IMR-90 (cell line): ENCODE measurements at regions not wholly inside any gene's neighbourhood (a gene's known extent, or its start where the extent isn't known, plus 50 kb on each side); places are given as distances from the start of the nearest gene placed in this dataset.

Source experiments
- ATAC-seq: fragments of 200-7000 bp; cut with Tn5 transposase; 2 replicates; pipeline ENCODE4 v1.9.1; 2020; ENCODE audit warnings: low read depth, mild to moderate bottlenecking, moderate library complexity
- BruUV-seq: library from RNA; stranded (reverse); fragments of 400-500 nt; replicated peaks from 2 replicates; lab custom pipeline; 2021; lab: Mats Ljungman, UMichigan
- CTCF ChIA-PET: fragments of 300-600 bp; formaldehyde crosslinking; extraction: SDS; loops from one replicate; lab custom pipeline; 2021; ENCODE audit warnings: antibody characterized with exemption; lab: Yijun Ruan, JAX
- POLR2A ChIA-PET: fragments of 300-600 bp; sonication (Branson Sonifier 250); formaldehyde crosslinking; loops from one replicate; lab custom pipeline; 2022; ENCODE audit warnings: antibody characterized with exemption; ENCODE audit not compliant: unreplicated experiment; lab: Charles Lee
- DNase-seq: peaks from one replicate; pipeline ENCODE4 v3.0.0; 2013
- H2AFZ ChIP-seq: replicated peaks from 2 replicates; pipeline ENCODE3; 2013; ENCODE audit warnings: low read length, mild to moderate bottlenecking; ENCODE audit not compliant: poor library complexity
- H2AK5ac ChIP-seq: 2 replicates; pipeline ENCODE4 v1.6.1; 2013; ENCODE audit warnings: low read depth, low read length, inconsistent platforms
- H2AK9ac ChIP-seq: replicated peaks from 2 replicates; pipeline ENCODE3; 2013; ENCODE audit warnings: mild to moderate bottlenecking, low read depth, low read length, moderate library complexity; ENCODE audit not compliant: poor library complexity
- H2BK120ac ChIP-seq: 2 replicates; pipeline ENCODE4 v1.6.1; 2013; ENCODE audit warnings: low read depth, low read length, inconsistent platforms
- H2BK15ac ChIP-seq: 3 replicates; pipeline ENCODE4 v1.6.1; 2013; ENCODE audit warnings: low read depth, low read length, inconsistent platforms
- H2BK20ac ChIP-seq: 2 replicates; pipeline ENCODE4 v1.6.1; 2013; ENCODE audit warnings: low read depth, mild to moderate bottlenecking, inconsistent platforms, low read length, moderate library complexity
- H2BK5ac ChIP-seq: 2 replicates; pipeline ENCODE4 v1.6.1; 2013; ENCODE audit warnings: mild to moderate bottlenecking, low read depth, low read length, inconsistent platforms; ENCODE audit not compliant: poor library complexity, severe bottlenecking
- H3K14ac ChIP-seq: replicated peaks from 2 replicates; pipeline ENCODE4 v1.6.1; 2013; ENCODE audit warnings: low read depth, low read length, inconsistent platforms
- H3K18ac ChIP-seq: 2 replicates; pipeline ENCODE4 v1.6.1; 2013; ENCODE audit warnings: low read depth, low read length, control low read depth
- H3K23ac ChIP-seq: 2 replicates; pipeline ENCODE4 v1.6.1; 2013; ENCODE audit warnings: low read depth, low read length, inconsistent platforms
- H3K27ac ChIP-seq: 2 replicates; pipeline ENCODE4 v1.5.1; 2013; ENCODE audit warnings: mild to moderate bottlenecking, control low read depth, low read length; ENCODE audit not compliant: insufficient read depth
- H3K27me3 ChIP-seq: 2 replicates; pipeline ENCODE4 v1.6.1; 2013; ENCODE audit warnings: low read length; ENCODE audit not compliant: control insufficient read depth, insufficient read depth
- H3K36me3 ChIP-seq: 2 replicates; pipeline ENCODE4 v1.6.1; 2013; ENCODE audit warnings: low read length, mixed read lengths; ENCODE audit not compliant: control insufficient read depth, insufficient read depth
- H3K4ac ChIP-seq: 2 replicates; pipeline ENCODE4 v1.6.1; 2013; ENCODE audit warnings: low read depth, low read length, inconsistent platforms
- H3K4me1 ChIP-seq: 2 replicates; pipeline ENCODE4 v1.6.1; 2013; ENCODE audit warnings: low read length, mixed read lengths; ENCODE audit not compliant: control insufficient read depth, insufficient read depth
- H3K4me2 ChIP-seq: 2 replicates; pipeline ENCODE4 v1.6.1; 2013; ENCODE audit warnings: low read depth, mild to moderate bottlenecking, control low read depth, low read length, moderate library complexity
- H3K4me3 ChIP-seq: 2 replicates; pipeline ENCODE4 v1.5.1; 2013; ENCODE audit warnings: low read depth, mild to moderate bottlenecking, control low read depth, low read length, moderate library complexity; ENCODE audit not compliant: insufficient read depth
- H3K56ac ChIP-seq: 2 replicates; pipeline ENCODE4 v1.6.1; 2013; ENCODE audit warnings: low read length, inconsistent platforms; ENCODE audit not compliant: insufficient read depth; ENCODE audit errors: extremely low read depth
- H3K79me1 ChIP-seq, 2 experiments: 2 replicates each; pipeline ENCODE4 v1.6.1; 2013; ENCODE audit warnings: low read length in 2 of 2, inconsistent platforms in 1 of 2, low read depth in 1 of 2
- H3K9ac ChIP-seq: 2 replicates; pipeline ENCODE4 v1.6.1; 2013; ENCODE audit warnings: low read depth, low read length, control low read depth
- H3K9me1 ChIP-seq: 2 replicates; pipeline ENCODE4 v1.6.1; 2013; ENCODE audit warnings: low read length, inconsistent platforms; ENCODE audit not compliant: insufficient read depth
- H3K9me3 ChIP-seq: 2 replicates; pipeline ENCODE4 v1.6.1; 2013; ENCODE audit warnings: low read length; ENCODE audit not compliant: control insufficient read depth, insufficient read depth
- H4K20me1 ChIP-seq: 2 replicates; pipeline ENCODE4 v1.6.1; 2013; ENCODE audit warnings: low read length, inconsistent platforms; ENCODE audit not compliant: insufficient read depth
- H4K5ac ChIP-seq: 2 replicates; pipeline ENCODE4 v1.6.1; 2013; ENCODE audit warnings: mild to moderate bottlenecking, low read depth, low read length, control low read depth
- H4K8ac ChIP-seq, 2 experiments: 2 replicates each; pipeline ENCODE4 v1.6.1; 2013; ENCODE audit warnings: low read depth in 2 of 2, low read length in 2 of 2, control low read depth in 1 of 2, inconsistent platforms in 1 of 2
- H4K91ac ChIP-seq: 2 replicates; pipeline ENCODE4 v1.6.1; 2013; ENCODE audit warnings: low read depth, low read length, inconsistent platforms; ENCODE audit not compliant: insufficient read depth
- MXI1 ChIP-seq: IDR thresholded peaks from 2 replicates; pipeline ENCODE4 v1.6.1; 2012; ENCODE audit warnings: low read depth, mild to moderate bottlenecking, low read length, moderate library complexity, borderline replicate concordance
- NFE2L2 ChIP-seq: fragments of 150-350 bp; IDR thresholded peaks from 2 replicates; pipeline ENCODE4 v1.6.1; 2016; ENCODE audit warnings: low read depth, mild to moderate bottlenecking, low read length
- RCOR1 ChIP-seq: IDR thresholded peaks from 2 replicates; pipeline ENCODE4 v1.6.1; 2012; ENCODE audit warnings: mild to moderate bottlenecking, low read length, improper control_type of control experiment; ENCODE audit not compliant: insufficient replicate concordance
- WGBS, 2 experiments: methylation state at CpG; one replicate each; pipeline versions ENCODE4 v1.1.5 to v1.1.7; 2013; ENCODE audit warnings: missing lambda C conversion rate in 2 of 2; ENCODE audit not compliant: insufficient read length in 1 of 2; ENCODE audit errors: extremely low coverage in 2 of 2; 5-methylcytosine and 5-hydroxymethylcytosine counted together
- dilution Hi-C: fragments of 300-500 bp; cut with HindIII; formaldehyde crosslinking; loops from one replicate; pipeline ENCODE4 v1.14.3; 2018; ENCODE audit warnings: low sequenced_read_pairs; ENCODE audit not compliant: unreplicated experiment
- in situ Hi-C: fragments of 300-500 bp; cut with MboI; formaldehyde crosslinking; loops from 3 replicates; pipeline ENCODE4 v1.14.3; 2019; ENCODE audit warnings: low sequenced_read_pairs, inconsistent platforms, mixed read lengths
- intact Hi-C: fragments of 100-400 bp; cut with micrococcal nuclease; formaldehyde crosslinking; loops from 2 replicates; pipeline ENCODE4 v1.10.0; 2022
- TF ChIP-seq, protein P1 (sequence below): fragments of 150-350 bp; IDR thresholded peaks from 2 replicates; pipeline ENCODE4 v1.6.1; 2016; ENCODE audit warnings: low read depth, mild to moderate bottlenecking, low read length, moderate library complexity, borderline replicate concordance
- TF ChIP-seq, protein P2 (sequence below): fragments of 150-350 bp; IDR thresholded peaks from 2 replicates; pipeline ENCODE4 v1.6.1; 2017; ENCODE audit warnings: mild to moderate bottlenecking, antibody characterized with exemption, low read length, low read depth

DNA sequence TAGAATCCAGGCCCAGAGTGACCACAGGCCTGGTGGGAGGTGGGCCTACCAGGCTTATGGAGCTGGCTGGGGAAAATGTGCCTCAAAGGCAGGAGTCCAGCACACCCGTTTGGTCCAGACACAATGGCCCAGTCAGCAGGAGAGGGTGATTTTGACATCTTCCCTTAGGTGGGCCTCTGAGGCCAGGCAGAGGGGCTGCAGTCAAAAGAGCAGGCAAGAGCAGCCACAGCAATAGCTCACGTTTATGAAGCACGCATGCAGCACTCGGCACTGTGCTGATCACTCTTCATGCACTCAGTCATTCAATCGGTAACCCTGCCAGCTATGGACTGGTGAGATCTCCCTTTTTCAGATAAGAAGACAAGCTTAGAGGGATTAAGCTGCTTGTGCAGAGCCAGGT, 146.8 kb downstream of the LRIG2 start:
- ChIA-PET POLR2A (no interaction called here), CTCF (no interaction called here)
- H3K9me3 ChIP-seq, result no peaks in the 10 kb centered on the region
- no peak for TF ChIP-seq NFE2L2
- TF ChIP-seq, protein P1, sequence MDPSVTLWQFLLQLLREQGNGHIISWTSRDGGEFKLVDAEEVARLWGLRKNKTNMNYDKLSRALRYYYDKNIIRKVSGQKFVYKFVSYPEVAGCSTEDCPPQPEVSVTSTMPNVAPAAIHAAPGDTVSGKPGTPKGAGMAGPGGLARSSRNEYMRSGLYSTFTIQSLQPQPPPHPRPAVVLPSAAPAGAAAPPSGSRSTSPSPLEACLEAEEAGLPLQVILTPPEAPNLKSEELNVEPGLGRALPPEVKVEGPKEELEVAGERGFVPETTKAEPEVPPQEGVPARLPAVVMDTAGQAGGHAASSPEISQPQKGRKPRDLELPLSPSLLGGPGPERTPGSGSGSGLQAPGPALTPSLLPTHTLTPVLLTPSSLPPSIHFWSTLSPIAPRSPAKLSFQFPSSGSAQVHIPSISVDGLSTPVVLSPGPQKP, result no peak
- no peak for TF ChIP-seq MXI1
- TF ChIP-seq, protein P2, sequence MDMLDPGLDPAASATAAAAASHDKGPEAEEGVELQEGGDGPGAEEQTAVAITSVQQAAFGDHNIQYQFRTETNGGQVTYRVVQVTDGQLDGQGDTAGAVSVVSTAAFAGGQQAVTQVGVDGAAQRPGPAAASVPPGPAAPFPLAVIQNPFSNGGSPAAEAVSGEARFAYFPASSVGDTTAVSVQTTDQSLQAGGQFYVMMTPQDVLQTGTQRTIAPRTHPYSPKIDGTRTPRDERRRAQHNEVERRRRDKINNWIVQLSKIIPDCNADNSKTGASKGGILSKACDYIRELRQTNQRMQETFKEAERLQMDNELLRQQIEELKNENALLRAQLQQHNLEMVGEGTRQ, result no peak
- TF ChIP-seq RCOR1, result no peak
- no peak overlapping the region for H2BK15ac ChIP-seq
- H2BK5ac ChIP-seq, result no peak overlapping the region
- no peak overlapping the region for H2AK5ac ChIP-seq
- no peak overlapping the region for H4K5ac ChIP-seq
- DNase-seq, result no peak
- no peaks in the 10 kb centered on the region for H3K36me3 ChIP-seq
- no peak for ATAC-seq
- in situ Hi-C loops, result no loop called here
- no peak overlapping the region for H2AFZ ChIP-seq
- no peak overlapping the region for H3K4ac ChIP-seq
- no peak overlapping the region for H2AK9ac ChIP-seq
- no peak overlapping the region for H3K18ac ChIP-seq
- 25% methylated on average over 5 of the region's 5 CpGs; no CpG with 5 or more reads in 1 of the 2 experiments for WGBS, 2 experiments
- H3K9ac ChIP-seq, result no peak overlapping the region
- H3K9me1 ChIP-seq, result no peaks in the 10 kb centered on the region
- H4K91ac ChIP-seq, result no peak overlapping the region
- no peaks in the 10 kb centered on the region for H4K20me1 ChIP-seq
- H3K4me3 ChIP-seq, result no peak overlapping the region
- intact Hi-C loops, result loop anchor here (10.0 kb wide), 1 partner anchor 455 kb away; no protein-coding TSS in a partner anchor
- H3K4me2 ChIP-seq, result no peak overlapping the region
- no TSS peak for BruUV-seq
- H3K27ac ChIP-seq, result no peak overlapping the region
- no peak overlapping the region for H3K14ac ChIP-seq
- no peaks in the 10 kb centered on the region for H3K4me1 ChIP-seq
- H2BK120ac ChIP-seq, result no peak overlapping the region
- dilution Hi-C loops, result no loop called here
- H2BK20ac ChIP-seq, result no peak overlapping the region
- H3K23ac ChIP-seq, result no peak overlapping the region
- no peak overlapping the region for H3K56ac ChIP-seq
- no peak overlapping the region for H4K8ac ChIP-seq
- no peaks in the 10 kb centered on the region for H3K79me1 ChIP-seq
- H3K27me3 ChIP-seq, result peaks cover 8% of the 10 kb centered on the region; the same call in 1 of the 2 replicates
